ENCODE measurements at regions not wholly inside any gene's neighbourhood (a gene's known extent, or its start where the extent isn't known, plus 50 kb on each side); places are given as distances from the start of the nearest gene placed in this dataset.

- Histone ChIP-seq H3K4me1 (ENCODE audit: insufficient read depth, low read length, poor library complexity, severe bottlenecking) (no peaks in the 10 kb centered on the region), H3K79me2 (ENCODE audit: insufficient read depth, low read length) (no peaks in the 10 kb centered on the region), H3K4me2 (ENCODE audit: low read depth, low read length, poor library complexity, severe bottlenecking) (no peak overlapping the region), H2AFZ (ENCODE audit: low read length) (no peak overlapping the region), H3K9me3 (ENCODE audit: insufficient read depth, low read depth, low read length) (no peaks in the 10 kb centered on the region), H3K27me3 (ENCODE audit: insufficient read depth, low read length, poor library complexity, severe bottlenecking) (no peaks in the 10 kb centered on the region), H3K9me2 (replicated peaks; ENCODE audit: low read depth, low read length) (no peaks in the 10 kb centered on the region), H3K9ac (ENCODE audit: low read depth, low read length, poor library complexity, severe bottlenecking) (no peak overlapping the region), H4K20me1 (ENCODE audit: insufficient read depth, low read length, poor library complexity, severe bottlenecking) (no peaks in the 10 kb centered on the region), H3F3A (ENCODE audit: low read depth) (no peaks in the 10 kb centered on the region), H3K36me3 (ENCODE audit: insufficient read depth, low read length) (no peaks in the 10 kb centered on the region), H3K4me3 (ENCODE audit: low read length, poor library complexity, severe bottlenecking) (no peak overlapping the region)
- TF ChIP-seq CTCF (conservative IDR thresholded peaks at IDR 0.05; ENCODE audit: low read length), result no peak
- no peak for TF ChIP-seq EZH2phosphoT487 (IDR thresholded peaks at IDR 0.05; ENCODE audit: borderline replicate concordance)
Measured at GRCh38 chr2:34552337-34552736, 953.2 kb upstream of the FAM98A start.

- no peak overlapping the region for H3K4me3 ChIP-seq (ENCODE audit: low read length, poor library complexity, severe bottlenecking)
- H3K9me3 ChIP-seq (ENCODE audit: insufficient read depth, low read depth, low read length), result no peaks in the 10 kb centered on the region
- TF ChIP-seq CTCF (conservative IDR thresholded peaks at IDR 0.05; ENCODE audit: low read length), result no peak
- no peak for TF ChIP-seq EZH2phosphoT487 (IDR thresholded peaks at IDR 0.05; ENCODE audit: borderline replicate concordance)
- H3K9ac ChIP-seq (ENCODE audit: low read depth, low read length, poor library complexity, severe bottlenecking), result no peak overlapping the region
- H2AFZ ChIP-seq (ENCODE audit: low read length), result no peak overlapping the region
- no peaks in the 10 kb centered on the region for H3K9me2 ChIP-seq (replicated peaks; ENCODE audit: low read depth, low read length)
- no peaks in the 10 kb centered on the region for H3K4me1 ChIP-seq (ENCODE audit: insufficient read depth, low read length, poor library complexity, severe bottlenecking)
- no peaks in the 10 kb centered on the region for H4K20me1 ChIP-seq (ENCODE audit: insufficient read depth, low read length, poor library complexity, severe bottlenecking)
- H3F3A ChIP-seq (ENCODE audit: low read depth), result no peaks in the 10 kb centered on the region
- H3K36me3 ChIP-seq (ENCODE audit: insufficient read depth, low read length), result no peaks in the 10 kb centered on the region
- H3K4me2 ChIP-seq (ENCODE audit: low read depth, low read length, poor library complexity, severe bottlenecking), result no peak overlapping the region
- H3K79me2 ChIP-seq (ENCODE audit: insufficient read depth, low read length), result no peaks in the 10 kb centered on the region
- H3K27me3 ChIP-seq (ENCODE audit: insufficient read depth, low read length, poor library complexity, severe bottlenecking), result no peaks in the 10 kb centered on the region
Measured at GRCh38 chr2:34549710-34550345, 950.7 kb upstream of the FAM98A start.

- Histone ChIP-seq H3K9me2 (replicated peaks; ENCODE audit: low read depth, low read length) (no peaks in the 10 kb centered on the region), H3K9ac (ENCODE audit: low read depth, low read length, poor library complexity, severe bottlenecking) (no peak overlapping the region), H3F3A (ENCODE audit: low read depth) (no peaks in the 10 kb centered on the region), H3K27me3 (ENCODE audit: insufficient read depth, low read length, poor library complexity, severe bottlenecking) (no peaks in the 10 kb centered on the region), H2AFZ (ENCODE audit: low read length) (no peak overlapping the region), H3K4me2 (ENCODE audit: low read depth, low read length, poor library complexity, severe bottlenecking) (no peak overlapping the region), H3K4me1 (ENCODE audit: insufficient read depth, low read length, poor library complexity, severe bottlenecking) (no peaks in the 10 kb centered on the region), H3K9me3 (ENCODE audit: insufficient read depth, low read depth, low read length) (no peaks in the 10 kb centered on the region), H4K20me1 (ENCODE audit: insufficient read depth, low read length, poor library complexity, severe bottlenecking) (no peaks in the 10 kb centered on the region), H3K79me2 (ENCODE audit: insufficient read depth, low read length) (no peaks in the 10 kb centered on the region), H3K4me3 (ENCODE audit: low read length, poor library complexity, severe bottlenecking) (no peak overlapping the region), H3K36me3 (ENCODE audit: insufficient read depth, low read length) (no peaks in the 10 kb centered on the region)
- TF ChIP-seq CTCF (conservative IDR thresholded peaks at IDR 0.05; ENCODE audit: low read length) (no peak), EZH2phosphoT487 (IDR thresholded peaks at IDR 0.05; ENCODE audit: borderline replicate concordance) (no peak)
Measured at GRCh38 chr2:34547900-34548299, 948.8 kb upstream of the FAM98A start.
